IMR-90 (cell line): ENCODE measurements at regions not wholly inside any gene's neighbourhood (a gene's known extent, or its start where the extent isn't known, plus 50 kb on each side); places are given as distances from the start of the nearest gene placed in this dataset.

Source experiments
- ATAC-seq: fragments of 200-7000 bp; cut with Tn5 transposase; 2 replicates; pipeline ENCODE4 v1.9.1; 2020; ENCODE audit warnings: low read depth, mild to moderate bottlenecking, moderate library complexity
- BruUV-seq: library from RNA; stranded (reverse); fragments of 400-500 nt; replicated peaks from 2 replicates; lab custom pipeline; 2021; lab: Mats Ljungman, UMichigan
- CTCF ChIA-PET: fragments of 300-600 bp; formaldehyde crosslinking; extraction: SDS; loops from one replicate; lab custom pipeline; 2021; ENCODE audit warnings: antibody characterized with exemption; lab: Yijun Ruan, JAX
- POLR2A ChIA-PET: fragments of 300-600 bp; sonication (Branson Sonifier 250); formaldehyde crosslinking; loops from one replicate; lab custom pipeline; 2022; ENCODE audit warnings: antibody characterized with exemption; ENCODE audit not compliant: unreplicated experiment; lab: Charles Lee
- DNase-seq: peaks from one replicate; pipeline ENCODE4 v3.0.0; 2013
- H2AFZ ChIP-seq: replicated peaks from 2 replicates; pipeline ENCODE3; 2013; ENCODE audit warnings: low read length, mild to moderate bottlenecking; ENCODE audit not compliant: poor library complexity
- H2AK5ac ChIP-seq: 2 replicates; pipeline ENCODE4 v1.6.1; 2013; ENCODE audit warnings: low read depth, low read length, inconsistent platforms
- H2AK9ac ChIP-seq: replicated peaks from 2 replicates; pipeline ENCODE3; 2013; ENCODE audit warnings: mild to moderate bottlenecking, low read depth, low read length, moderate library complexity; ENCODE audit not compliant: poor library complexity
- H2BK120ac ChIP-seq: 2 replicates; pipeline ENCODE4 v1.6.1; 2013; ENCODE audit warnings: low read depth, low read length, inconsistent platforms
- H2BK15ac ChIP-seq: 3 replicates; pipeline ENCODE4 v1.6.1; 2013; ENCODE audit warnings: low read depth, low read length, inconsistent platforms
- H2BK20ac ChIP-seq: 2 replicates; pipeline ENCODE4 v1.6.1; 2013; ENCODE audit warnings: low read depth, mild to moderate bottlenecking, inconsistent platforms, low read length, moderate library complexity
- H2BK5ac ChIP-seq: 2 replicates; pipeline ENCODE4 v1.6.1; 2013; ENCODE audit warnings: mild to moderate bottlenecking, low read depth, low read length, inconsistent platforms; ENCODE audit not compliant: poor library complexity, severe bottlenecking
- H3K14ac ChIP-seq: replicated peaks from 2 replicates; pipeline ENCODE4 v1.6.1; 2013; ENCODE audit warnings: low read depth, low read length, inconsistent platforms
- H3K18ac ChIP-seq: 2 replicates; pipeline ENCODE4 v1.6.1; 2013; ENCODE audit warnings: low read depth, low read length, control low read depth
- H3K23ac ChIP-seq: 2 replicates; pipeline ENCODE4 v1.6.1; 2013; ENCODE audit warnings: low read depth, low read length, inconsistent platforms
- H3K27ac ChIP-seq: 2 replicates; pipeline ENCODE4 v1.5.1; 2013; ENCODE audit warnings: mild to moderate bottlenecking, control low read depth, low read length; ENCODE audit not compliant: insufficient read depth
- H3K27me3 ChIP-seq: 2 replicates; pipeline ENCODE4 v1.6.1; 2013; ENCODE audit warnings: low read length; ENCODE audit not compliant: control insufficient read depth, insufficient read depth
- H3K36me3 ChIP-seq: 2 replicates; pipeline ENCODE4 v1.6.1; 2013; ENCODE audit warnings: low read length, mixed read lengths; ENCODE audit not compliant: control insufficient read depth, insufficient read depth
- H3K4ac ChIP-seq: 2 replicates; pipeline ENCODE4 v1.6.1; 2013; ENCODE audit warnings: low read depth, low read length, inconsistent platforms
- H3K4me1 ChIP-seq: 2 replicates; pipeline ENCODE4 v1.6.1; 2013; ENCODE audit warnings: low read length, mixed read lengths; ENCODE audit not compliant: control insufficient read depth, insufficient read depth
- H3K4me2 ChIP-seq: 2 replicates; pipeline ENCODE4 v1.6.1; 2013; ENCODE audit warnings: low read depth, mild to moderate bottlenecking, control low read depth, low read length, moderate library complexity
- H3K4me3 ChIP-seq: 2 replicates; pipeline ENCODE4 v1.5.1; 2013; ENCODE audit warnings: low read depth, mild to moderate bottlenecking, control low read depth, low read length, moderate library complexity; ENCODE audit not compliant: insufficient read depth
- H3K56ac ChIP-seq: 2 replicates; pipeline ENCODE4 v1.6.1; 2013; ENCODE audit warnings: low read length, inconsistent platforms; ENCODE audit not compliant: insufficient read depth; ENCODE audit errors: extremely low read depth
- H3K79me1 ChIP-seq, 2 experiments: 2 replicates each; pipeline ENCODE4 v1.6.1; 2013; ENCODE audit warnings: low read length in 2 of 2, inconsistent platforms in 1 of 2, low read depth in 1 of 2
- H3K9ac ChIP-seq: 2 replicates; pipeline ENCODE4 v1.6.1; 2013; ENCODE audit warnings: low read depth, low read length, control low read depth
- H3K9me1 ChIP-seq: 2 replicates; pipeline ENCODE4 v1.6.1; 2013; ENCODE audit warnings: low read length, inconsistent platforms; ENCODE audit not compliant: insufficient read depth
- H3K9me3 ChIP-seq: 2 replicates; pipeline ENCODE4 v1.6.1; 2013; ENCODE audit warnings: low read length; ENCODE audit not compliant: control insufficient read depth, insufficient read depth
- H4K20me1 ChIP-seq: 2 replicates; pipeline ENCODE4 v1.6.1; 2013; ENCODE audit warnings: low read length, inconsistent platforms; ENCODE audit not compliant: insufficient read depth
- H4K5ac ChIP-seq: 2 replicates; pipeline ENCODE4 v1.6.1; 2013; ENCODE audit warnings: mild to moderate bottlenecking, low read depth, low read length, control low read depth
- H4K8ac ChIP-seq, 2 experiments: 2 replicates each; pipeline ENCODE4 v1.6.1; 2013; ENCODE audit warnings: low read depth in 2 of 2, low read length in 2 of 2, control low read depth in 1 of 2, inconsistent platforms in 1 of 2
- H4K91ac ChIP-seq: 2 replicates; pipeline ENCODE4 v1.6.1; 2013; ENCODE audit warnings: low read depth, low read length, inconsistent platforms; ENCODE audit not compliant: insufficient read depth
- BHLHE40 ChIP-seq: fragments of 150-350 bp; IDR thresholded peaks from 2 replicates; pipeline ENCODE4 v1.6.1; 2016; ENCODE audit warnings: mild to moderate bottlenecking, low read depth, low read length
- MAFK ChIP-seq: IDR thresholded peaks from 2 replicates; pipeline ENCODE4 v1.6.1; 2012; ENCODE audit warnings: low read depth, low read length, improper control_type of control experiment
- WGBS, 2 experiments: methylation state at CpG; one replicate each; pipeline versions ENCODE4 v1.1.5 to v1.1.7; 2013; ENCODE audit warnings: missing lambda C conversion rate in 2 of 2; ENCODE audit not compliant: insufficient read length in 1 of 2; ENCODE audit errors: extremely low coverage in 2 of 2; 5-methylcytosine and 5-hydroxymethylcytosine counted together
- dilution Hi-C: fragments of 300-500 bp; cut with HindIII; formaldehyde crosslinking; loops from one replicate; pipeline ENCODE4 v1.14.3; 2018; ENCODE audit warnings: low sequenced_read_pairs; ENCODE audit not compliant: unreplicated experiment
- in situ Hi-C: fragments of 300-500 bp; cut with MboI; formaldehyde crosslinking; loops from 3 replicates; pipeline ENCODE4 v1.14.3; 2019; ENCODE audit warnings: low sequenced_read_pairs, inconsistent platforms, mixed read lengths
- intact Hi-C: fragments of 100-400 bp; cut with micrococcal nuclease; formaldehyde crosslinking; loops from 2 replicates; pipeline ENCODE4 v1.10.0; 2022

GRCh38 chr12:108454539-108455139, 60.4 kb upstream of the FICD start:
- BruUV-seq = no TSS peak
- DNase-seq (no peak), ATAC-seq (no peak)
- Histone ChIP-seq H4K8ac (no peak overlapping the region), H3K23ac (no peak overlapping the region), H3K9ac (no peak overlapping the region), H2AK9ac (no peak overlapping the region), H4K20me1 (no peaks in the 10 kb centered on the region), H3K4me2 (no peak overlapping the region), H2BK120ac (no peak overlapping the region), H4K91ac (no peak overlapping the region), H3K27me3 (no peaks in the 10 kb centered on the region), H3K27ac (no peak overlapping the region), H3K56ac (no peak overlapping the region), H3K4me3 (no peak overlapping the region), H3K4me1 (no peaks in the 10 kb centered on the region), H4K5ac (no peak overlapping the region), H2BK15ac (no peak overlapping the region), H2AK5ac (no peak overlapping the region), H3K9me1 (no peaks in the 10 kb centered on the region), H3K9me3 (no peaks in the 10 kb centered on the region), H3K36me3 (no peaks in the 10 kb centered on the region), H3K18ac (no peak overlapping the region), H2BK20ac (no peak overlapping the region), H2BK5ac (no peak overlapping the region), H2AFZ (no peak overlapping the region), H3K79me1 (no peaks in the 10 kb centered on the region), H3K14ac (no peak overlapping the region), H3K4ac (no peak overlapping the region)
- dilution Hi-C loops (no loop called here), intact Hi-C loops (no loop called here), in situ Hi-C loops (no loop called here)
- TF ChIP-seq BHLHE40 (no peak), MAFK (no peak)
- POLR2A ChIA-PET = no interaction called here
- WGBS, 2 experiments = 42% methylated on average over 2 of the region's 5 CpGs; no CpG with 5 or more reads in 1 of the 2 experiments
- CTCF ChIA-PET = no interaction called here
